Brain microvascular endothelial cell (primary cell): ENCODE measurements at regions not wholly inside any gene's neighbourhood (a gene's known extent, or its start where the extent isn't known, plus 50 kb on each side); places are given as distances from the start of the nearest gene placed in this dataset.

ENCODE experiments used
- DNase-seq: peaks from one replicate; pipeline ENCODE4 v3.0.0-alpha.2; 2020
- H3K27ac ChIP-seq: fragments of 250-450 bp; sonication (Bioruptor Pico); 2 replicates; pipeline ENCODE4 v1.5.1; 2020; ENCODE audit warnings: mild to moderate bottlenecking, moderate library complexity
- H3K27me3 ChIP-seq: fragments of 250-450 bp; sonication (Bioruptor Pico); replicated peaks from 2 replicates; pipeline ENCODE4 v1.5.1; 2020; ENCODE audit warnings: mild to moderate bottlenecking
- H3K36me3 ChIP-seq: fragments of 250-450 bp; sonication (Bioruptor Pico); replicated peaks from 2 replicates; pipeline ENCODE4 v1.5.1; 2020; ENCODE audit warnings: mild to moderate bottlenecking
- H3K4me3 ChIP-seq: 2 replicates; pipeline ENCODE4 v1.5.1; 2011; ENCODE audit warnings: low read depth, mild to moderate bottlenecking, control low read depth, low read length, moderate library complexity
- CTCF ChIP-seq: IDR thresholded peaks from 2 replicates; pipeline ENCODE4 v1.5.1; 2011; ENCODE audit warnings: low read depth, mild to moderate bottlenecking, moderate library complexity, low read length, control low read depth, inconsistent platforms; ENCODE audit errors: missing control alignments
- in situ Hi-C: cut with HindIII; loops from 2 replicates; pipeline ENCODE4 v1.10.0; 2017; ENCODE audit warnings: low sequenced_read_pairs, low pct_ligation_motif_present

- no peaks in the 10 kb centered on the region for H3K36me3 ChIP-seq
- no peak overlapping the region for H3K27ac ChIP-seq
- TF ChIP-seq CTCF: no peak
- H3K27me3 ChIP-seq: no peaks in the 10 kb centered on the region
- no peak overlapping the region for H3K4me3 ChIP-seq
- DNase-seq: no peak
- in situ Hi-C loops: no loop called here
These were observed 105.6 kb downstream of the HNRNPLL start for GRCh38 chr2:38496927-38497669.

GRCh38 chr2:38495880-38496279 lies 106.8 kb downstream of the HNRNPLL start:
- Histone ChIP-seq H3K27me3 (no peaks in the 10 kb centered on the region), H3K27ac (no peak overlapping the region), H3K36me3 (no peaks in the 10 kb centered on the region), H3K4me3 (no peak overlapping the region)
- no peak for TF ChIP-seq CTCF
- DNase-seq: no peak
- in situ Hi-C loops: no loop called here

GRCh38 chr2:38494394-38494793 lies 108.3 kb downstream of the HNRNPLL start:
- Histone ChIP-seq H3K27me3 (no peaks in the 10 kb centered on the region), H3K4me3 (no peak overlapping the region), H3K27ac (no peak overlapping the region), H3K36me3 (no peaks in the 10 kb centered on the region)
- in situ Hi-C loops: no loop called here
- TF ChIP-seq CTCF: no peak
- no peak for DNase-seq

GRCh38 chr2:38492042-38492615 lies 110.6 kb downstream of the HNRNPLL start:
- Histone ChIP-seq H3K27ac (no peak overlapping the region), H3K27me3 (no peaks in the 10 kb centered on the region), H3K36me3 (no peaks in the 10 kb centered on the region), H3K4me3 (no peak overlapping the region)
- in situ Hi-C loops: no loop called here
- DNase-seq: no peak
- TF ChIP-seq CTCF: no peak

GRCh38 chr2:38491436-38491835 lies 111.3 kb downstream of the HNRNPLL start:
- in situ Hi-C loops: no loop called here
- no peaks in the 10 kb centered on the region for H3K36me3 ChIP-seq
- H3K27me3 ChIP-seq: no peaks in the 10 kb centered on the region
- no peak overlapping the region for H3K27ac ChIP-seq
- TF ChIP-seq CTCF: no peak
- H3K4me3 ChIP-seq: no peak overlapping the region
- no peak for DNase-seq
